Progenitor cell of endocrine pancreas (in vitro differentiated cells): ENCODE measurements at regions not wholly inside any gene's neighbourhood (a gene's known extent, or its start where the extent isn't known, plus 50 kb on each side); places are given as distances from the start of the nearest gene placed in this dataset.

Experiments used
- DNase-seq: peaks from one replicate; pipeline ENCODE4 v3.0.0; 2021; ENCODE audit warnings: low spot score; ENCODE audit not compliant: unreplicated experiment
- H3K27ac Mint-ChIP-seq: 2 replicates; pipeline ENCODE4 v1.8.0; 2021; ENCODE audit warnings: mild to moderate bottlenecking, moderate library complexity, mixed read lengths
- H3K27me3 Mint-ChIP-seq: 2 replicates; pipeline ENCODE4 v1.8.0; 2021; ENCODE audit warnings: mixed read lengths
- H3K36me3 Mint-ChIP-seq: 2 replicates; pipeline ENCODE4 v1.8.0; 2022; ENCODE audit warnings: mixed read lengths; ENCODE audit not compliant: insufficient read depth
- H3K4me1 Mint-ChIP-seq: 2 replicates; pipeline ENCODE4 v1.8.0; 2021; ENCODE audit warnings: low read depth, mixed read lengths
- H3K4me3 Mint-ChIP-seq: 2 replicates; pipeline ENCODE4 v1.8.0; 2021; ENCODE audit warnings: low read depth, mild to moderate bottlenecking, moderate library complexity, mixed read lengths
- H3K9me3 Mint-ChIP-seq: 2 replicates; pipeline ENCODE4 v1.8.0; 2021; ENCODE audit warnings: low read depth, mixed read lengths
- TF ChIP-seq, protein P1 (sequence below): fragments of 200-600 bp; sonication (generic); IDR thresholded peaks from one replicate; pipeline ENCODE4 v1.5.0; 2021; ENCODE audit warnings: antibody characterized with exemption, mild to moderate bottlenecking; ENCODE audit not compliant: unreplicated experiment

DNA sequence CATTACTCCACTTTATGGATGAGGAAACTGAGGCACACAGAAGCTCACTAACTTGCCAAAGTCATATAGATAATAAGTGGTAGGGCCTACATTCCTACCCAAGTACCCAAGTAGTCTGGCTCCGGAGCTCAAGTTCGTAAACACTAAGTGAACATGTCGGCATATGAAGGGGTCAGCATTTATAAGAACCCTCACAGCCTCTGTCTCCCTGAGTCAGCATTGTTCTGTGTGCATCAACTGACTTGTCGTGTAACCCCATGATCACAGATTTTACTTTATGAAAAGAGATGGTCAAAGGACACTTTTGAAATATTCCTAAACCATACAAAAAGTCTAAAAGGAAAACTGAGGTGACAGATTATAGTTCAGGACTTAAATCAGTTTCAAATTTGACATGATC lies 260.1 kb upstream of the CCDC54 start:
- peaks cover 3% of the 10 kb centered on the region for H3K36me3 Mint-ChIP-seq
- H3K27me3 Mint-ChIP-seq, result peaks cover 6% of the 10 kb centered on the region
- H3K4me1 Mint-ChIP-seq, result peaks cover 17% of the 10 kb centered on the region
- H3K27ac Mint-ChIP-seq, result no peak overlapping the region
- DNase-seq, result no peak
- TF ChIP-seq, protein P1, sequence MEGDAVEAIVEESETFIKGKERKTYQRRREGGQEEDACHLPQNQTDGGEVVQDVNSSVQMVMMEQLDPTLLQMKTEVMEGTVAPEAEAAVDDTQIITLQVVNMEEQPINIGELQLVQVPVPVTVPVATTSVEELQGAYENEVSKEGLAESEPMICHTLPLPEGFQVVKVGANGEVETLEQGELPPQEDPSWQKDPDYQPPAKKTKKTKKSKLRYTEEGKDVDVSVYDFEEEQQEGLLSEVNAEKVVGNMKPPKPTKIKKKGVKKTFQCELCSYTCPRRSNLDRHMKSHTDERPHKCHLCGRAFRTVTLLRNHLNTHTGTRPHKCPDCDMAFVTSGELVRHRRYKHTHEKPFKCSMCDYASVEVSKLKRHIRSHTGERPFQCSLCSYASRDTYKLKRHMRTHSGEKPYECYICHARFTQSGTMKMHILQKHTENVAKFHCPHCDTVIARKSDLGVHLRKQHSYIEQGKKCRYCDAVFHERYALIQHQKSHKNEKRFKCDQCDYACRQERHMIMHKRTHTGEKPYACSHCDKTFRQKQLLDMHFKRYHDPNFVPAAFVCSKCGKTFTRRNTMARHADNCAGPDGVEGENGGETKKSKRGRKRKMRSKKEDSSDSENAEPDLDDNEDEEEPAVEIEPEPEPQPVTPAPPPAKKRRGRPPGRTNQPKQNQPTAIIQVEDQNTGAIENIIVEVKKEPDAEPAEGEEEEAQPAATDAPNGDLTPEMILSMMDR, result no peak
- H3K4me3 Mint-ChIP-seq, result no peak overlapping the region
- peaks cover 6% of the 10 kb centered on the region for H3K9me3 Mint-ChIP-seq

DNA sequence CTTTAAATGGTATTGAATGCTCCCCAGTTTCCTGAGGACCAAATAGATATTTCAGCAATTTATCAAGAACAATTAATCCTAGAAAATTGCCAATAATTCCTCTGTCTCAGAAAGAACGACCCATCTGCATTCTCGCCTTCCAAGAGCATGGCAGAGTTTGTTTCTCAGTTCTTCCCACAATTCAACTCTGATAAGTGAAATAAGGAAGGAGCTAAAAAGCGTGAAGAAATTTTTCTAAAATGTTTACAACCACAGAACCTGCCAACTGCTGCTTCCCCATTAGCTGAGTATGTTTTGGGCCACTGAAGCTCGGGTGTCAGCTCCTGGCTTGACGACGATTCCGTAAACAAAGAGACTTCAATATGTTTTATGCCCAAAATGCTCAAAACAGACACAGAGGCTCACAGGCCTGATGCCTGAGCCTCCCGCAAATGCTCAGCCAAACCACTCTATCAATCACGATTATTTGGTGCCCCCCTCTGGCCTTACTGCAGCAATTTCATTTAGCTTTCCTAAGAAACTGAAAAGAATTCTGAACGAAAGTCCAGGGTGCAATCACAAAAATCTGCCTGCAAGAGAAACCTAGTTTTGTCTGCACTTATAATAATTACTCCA lies 259.2 kb upstream of the CCDC54 start:
- Mint-ChIP-seq H3K27ac (no peak overlapping the region), H3K36me3 (peaks cover 3% of the 10 kb centered on the region), H3K9me3 (peaks cover 6% of the 10 kb centered on the region), H3K27me3 (peaks cover 6% of the 10 kb centered on the region), H3K4me1 (peaks cover 17% of the 10 kb centered on the region), H3K4me3 (no peak overlapping the region)
- DNase-seq, result no peak
- TF ChIP-seq, protein P1, result peak; percentile 64

DNA sequence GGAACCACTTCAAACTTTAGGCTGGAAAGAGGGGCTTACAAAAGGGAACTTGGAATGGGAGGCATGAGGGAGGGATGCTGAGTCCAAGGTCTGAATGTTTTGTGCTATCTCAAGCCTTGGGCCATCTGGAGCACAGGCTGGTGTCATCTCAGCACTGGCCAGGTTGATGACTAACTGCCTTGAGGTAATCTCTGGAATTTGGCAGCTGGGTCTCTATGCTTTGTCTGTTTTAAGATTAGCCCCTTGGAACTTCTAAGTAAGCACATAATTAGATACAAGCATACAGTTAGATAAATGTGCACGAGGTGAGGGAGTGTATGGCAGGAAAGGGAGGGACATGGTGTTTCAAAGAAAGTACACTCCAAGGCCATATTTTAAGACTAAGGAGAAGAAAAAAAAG lies 252.4 kb upstream of the CCDC54 start:
- TF ChIP-seq, protein P1, result no peak
- Mint-ChIP-seq H3K9me3 (no peaks in the 10 kb centered on the region), H3K36me3 (no peaks in the 10 kb centered on the region), H3K27ac (no peak overlapping the region), H3K27me3 (peaks cover 7% of the 10 kb centered on the region), H3K4me3 (no peak overlapping the region), H3K4me1 (peaks cover 6% of the 10 kb centered on the region)
- no peak for DNase-seq

DNA sequence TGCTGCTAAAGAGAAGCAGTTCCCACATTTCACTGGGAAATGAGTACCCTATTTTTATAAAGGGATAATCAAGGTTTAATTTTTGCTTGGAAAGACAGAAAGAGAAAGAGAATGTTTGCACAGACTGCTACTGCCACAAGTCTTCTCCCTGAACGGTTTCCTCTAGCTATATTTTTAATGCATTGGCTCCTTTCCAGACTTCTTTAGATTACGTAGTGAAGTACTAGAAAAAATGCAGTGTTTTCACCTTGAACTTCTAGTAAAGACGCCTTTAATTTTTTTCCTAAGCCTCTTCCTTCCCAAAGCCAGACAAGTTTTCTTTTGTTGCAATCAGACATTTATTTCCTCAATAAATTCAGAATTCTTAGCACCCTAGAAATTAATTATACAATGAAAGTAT lies 248.3 kb upstream of the CCDC54 start:
- Mint-ChIP-seq H3K9me3 (peaks cover 3% of the 10 kb centered on the region), H3K4me3 (no peak overlapping the region), H3K36me3 (no peaks in the 10 kb centered on the region), H3K27ac (no peak overlapping the region), H3K27me3 (peaks cover 4% of the 10 kb centered on the region), H3K4me1 (peaks cover 1% of the 10 kb centered on the region)
- TF ChIP-seq, protein P1, result no peak
- DNase-seq, result no peak

DNA sequence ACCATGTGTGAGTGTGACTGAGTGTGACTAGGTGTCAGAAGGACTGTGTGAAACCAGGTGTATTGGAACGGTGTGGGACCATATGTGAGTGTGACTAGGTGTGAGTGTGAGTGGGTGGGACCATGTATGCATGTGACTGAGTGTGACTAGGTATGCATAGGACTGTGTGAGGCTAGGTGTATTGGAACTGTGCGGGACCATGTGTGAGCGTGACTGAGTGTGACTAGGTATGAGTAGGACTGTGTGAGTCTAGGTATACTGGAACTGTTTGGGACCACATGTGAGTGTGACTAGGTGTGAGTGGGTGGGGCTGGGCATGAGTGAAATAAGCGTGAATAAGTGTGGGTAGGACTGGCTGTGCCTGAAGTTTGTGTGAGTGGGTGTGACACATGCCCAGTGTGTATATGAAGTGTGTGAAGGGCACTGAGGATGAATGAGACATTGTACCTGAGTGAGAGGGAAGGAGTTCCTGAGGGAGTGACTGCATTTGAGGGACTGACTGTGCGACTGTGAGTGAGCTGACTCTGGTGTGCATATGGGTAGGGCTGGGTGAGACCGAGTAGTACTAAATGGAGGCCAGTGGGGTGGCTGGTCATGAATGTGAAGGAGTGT lies 247.0 kb upstream of the CCDC54 start:
- Mint-ChIP-seq H3K27me3 (no peaks in the 10 kb centered on the region), H3K4me1 (no peaks in the 10 kb centered on the region), H3K4me3 (no peak overlapping the region), H3K9me3 (peaks cover 3% of the 10 kb centered on the region), H3K27ac (no peak overlapping the region), H3K36me3 (no peaks in the 10 kb centered on the region)
- TF ChIP-seq, protein P1, result no peak
- no peak for DNase-seq
